T-cell (primary cell): ENCODE measurements at regions not wholly inside any gene's neighbourhood (a gene's known extent, or its start where the extent isn't known, plus 50 kb on each side); places are given as distances from the start of the nearest gene placed in this dataset.

ENCODE experiments used
- ATAC-seq, 4 experiments: fragments of 200-7000 bp in 3 of 4; fragments of 150-1000 bp in 1 of 4; cut with Tn5 transposase; replicated peaks in 1 of 4; 1 replicate in 3 of 4; 2 replicates in 1 of 4; pipeline ENCODE4 v1.10.0; 2021; ENCODE audit warnings: moderate library complexity in 3 of 4, mild to moderate bottlenecking in 2 of 4, moderate number of reproducible peaks in 1 of 4
- CTCF ChIA-PET, 2 donors: fragments of 300-600 bp; sonication (Branson Sonifier 250); formaldehyde crosslinking; loops; one replicate each; lab custom pipeline; 2022; ENCODE audit warnings: antibody characterized with exemption in 2 of 2; lab: Charles Lee
- POLR2A ChIA-PET, 2 donors: fragments of 300-600 bp; sonication (Branson Sonifier 250); formaldehyde crosslinking; loops; one replicate each; lab custom pipeline; 2022; ENCODE audit warnings: antibody characterized with exemption in 2 of 2; lab: Charles Lee
- DNase-seq, 35 experiments: peaks; one replicate each; pipeline versions ENCODE4 v3.0.0 to v3.0.0-alpha.2; 2013 to 2023
- H3K27ac ChIP-seq: one replicate; pipeline ENCODE4 v1.5.1; 2013; ENCODE audit warnings: low read length
- H3K27me3 ChIP-seq, 2 experiments: replicated peaks in 1 of 2; 1 replicate in 1 of 2; 2 replicates in 1 of 2; pipeline versions ENCODE4 v1.6.1 to v1.7.0; 2013; ENCODE audit warnings: low read length in 1 of 2, mixed read lengths in 1 of 2; ENCODE audit not compliant: control insufficient read depth in 2 of 2, insufficient read depth in 2 of 2; ENCODE audit errors: extremely low read depth in 1 of 2
- H3K36me3 ChIP-seq, 2 donors: 1 replicate in 1 of 2; 2 replicates in 1 of 2; pipeline versions ENCODE4 v1.6.1 to v1.7.0; 2013; ENCODE audit warnings: low read length in 1 of 2; ENCODE audit not compliant: control insufficient read depth in 2 of 2, insufficient read depth in 1 of 2; ENCODE audit errors: extremely low read depth in 1 of 2
- H3K4me1 ChIP-seq, 2 experiments: 1 replicate in 1 of 2; 2 replicates in 1 of 2; pipeline versions ENCODE4 v1.6.1 to v1.7.0; 2013; ENCODE audit warnings: low read length in 2 of 2, mixed read lengths in 1 of 2; ENCODE audit not compliant: insufficient read depth in 2 of 2, control insufficient read depth in 1 of 2; ENCODE audit errors: extremely low read depth in 1 of 2
- H3K4me3 ChIP-seq, 2 donors: 1 replicate in 1 of 2; 2 replicates in 1 of 2; pipeline versions ENCODE4 v1.5.1 to v1.7.0; 2013; ENCODE audit warnings: mild to moderate bottlenecking in 2 of 2, low read length in 1 of 2, moderate library complexity in 1 of 2; ENCODE audit not compliant: control insufficient read depth in 1 of 2; ENCODE audit errors: extremely low read depth in 1 of 2
- H3K9me3 ChIP-seq: 2 replicates; pipeline ENCODE4 v1.7.0; 2013
- H3K27ac Mint-ChIP-seq, 2 donors: one replicate each; pipeline ENCODE4 v1.8.0; 2020 to 2021; ENCODE audit warnings: mild to moderate bottlenecking in 2 of 2, mixed read lengths in 2 of 2
- H3K27me3 Mint-ChIP-seq, 2 donors: one replicate each; pipeline ENCODE4 v1.8.0; 2021 to 2022; ENCODE audit warnings: mixed read lengths in 2 of 2
- H3K36me3 Mint-ChIP-seq: one replicate; pipeline ENCODE4 v1.8.0; 2021; ENCODE audit warnings: mixed read lengths
- H3K4me1 Mint-ChIP-seq, 3 donors: one replicate each; pipeline ENCODE4 v1.8.0; 2020 to 2022; ENCODE audit warnings: mixed read lengths in 3 of 3, mild to moderate bottlenecking in 1 of 3
- H3K4me3 Mint-ChIP-seq, 3 donors: one replicate each; pipeline ENCODE4 v1.8.0; 2020 to 2022; ENCODE audit warnings: mild to moderate bottlenecking in 3 of 3, mixed read lengths in 3 of 3, moderate library complexity in 3 of 3
- H3K9me3 Mint-ChIP-seq, 3 donors: one replicate each; pipeline ENCODE4 v1.8.0; 2020 to 2022; ENCODE audit warnings: mixed read lengths in 3 of 3
- WGBS: methylation state at CpG from one replicate; pipeline ENCODE4 v1.1.5; 2013; ENCODE audit warnings: missing lambda C conversion rate; ENCODE audit not compliant: insufficient coverage; 5-methylcytosine and 5-hydroxymethylcytosine counted together

- POLR2A ChIA-PET = no interaction called here
- WGBS = 86% methylated on average over 2 of the region's 8 CpGs
- Mint-ChIP-seq H3K4me1 (peaks cover 0 to 6% (median 1%) of the 10 kb centered on the region in 3 donors), H3K36me3 (no peaks in the 10 kb centered on the region), H3K27me3 (peaks cover 17 to 39% of the 10 kb centered on the region in 2 donors), H3K4me3 (no peak overlapping the region), H3K9me3 (no peaks in the 10 kb centered on the region), H3K27ac (no peak overlapping the region)
- peaks cover 0 to 12% of the 10 kb centered on the region in 2 experiments for H3K4me1 ChIP-seq
- peaks cover 2 to 51% of the 10 kb centered on the region in 2 experiments for H3K27me3 ChIP-seq
- CTCF ChIA-PET = interaction anchor here in 1 of 2 donors (0.6 kb wide), 1 partner anchor 12 kb away, joined by 3 read pairs; no protein-coding TSS in a partner anchor
- no peak for DNase-seq
- no peaks in the 10 kb centered on the region for H3K9me3 ChIP-seq
- no peak for ATAC-seq
- no peak overlapping the region for H3K27ac ChIP-seq
- no peaks in the 10 kb centered on the region for H3K36me3 ChIP-seq
- no peak overlapping the region for H3K4me3 ChIP-seq
These were observed 119.7 kb upstream of the CIBAR2 start for GRCh38 chr16:85231959-85232358.

- Mint-ChIP-seq H3K4me1 (peaks cover 0 to 6% (median 1%) of the 10 kb centered on the region in 3 donors), H3K36me3 (no peaks in the 10 kb centered on the region), H3K9me3 (no peaks in the 10 kb centered on the region), H3K4me3 (no peak overlapping the region), H3K27me3 (peaks cover 20 to 44% of the 10 kb centered on the region in 2 donors), H3K27ac (no peak overlapping the region)
- Histone ChIP-seq H3K4me1 (peaks cover 0 to 12% of the 10 kb centered on the region in 2 experiments), H3K27me3 (peaks cover 2 to 53% of the 10 kb centered on the region in 2 experiments), H3K9me3 (no peaks in the 10 kb centered on the region), H3K27ac (no peak overlapping the region), H3K36me3 (no peaks in the 10 kb centered on the region), H3K4me3 (no peak overlapping the region)
- 65% methylated on average over 8 of the region's 13 CpGs for WGBS
- ChIA-PET POLR2A (no interaction called here), CTCF (no interaction called here)
- DNase-seq (no peak), ATAC-seq (no peak)
These were observed 120.3 kb upstream of the CIBAR2 start for GRCh38 chr16:85232369-85233142.

DNA sequence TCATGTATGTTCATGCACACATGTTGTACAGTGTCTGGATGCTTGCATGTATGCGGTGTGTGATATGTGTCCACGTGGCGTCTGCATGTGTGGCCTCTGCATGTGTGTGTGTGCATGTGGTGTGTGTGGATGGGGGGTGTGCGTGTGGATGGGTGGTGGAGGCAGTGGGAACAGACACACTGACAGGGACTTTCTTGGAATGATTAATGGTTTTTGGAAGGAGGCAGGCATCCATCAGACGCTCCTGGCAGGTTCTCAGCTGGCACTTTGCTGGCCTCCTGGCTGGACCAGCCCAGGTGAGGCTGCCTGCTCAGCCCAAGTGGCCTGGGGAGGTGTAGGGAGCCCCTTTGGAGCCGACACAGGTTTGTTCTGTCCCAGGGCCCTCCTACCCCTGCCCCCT, 121.2 kb upstream of the CIBAR2 start:
- Histone ChIP-seq H3K36me3 (no peaks in the 10 kb centered on the region), H3K4me1 (peaks cover 0 to 12% of the 10 kb centered on the region in 2 experiments), H3K9me3 (no peaks in the 10 kb centered on the region), H3K27ac (no peak overlapping the region), H3K4me3 (no peak overlapping the region), H3K27me3 (peaks cover 2 to 58% of the 10 kb centered on the region in 2 experiments)
- ATAC-seq (no peak), DNase-seq (no peak)
- Mint-ChIP-seq H3K27me3 (peaks cover 18 to 46% of the 10 kb centered on the region in 2 donors), H3K4me3 (no peak overlapping the region), H3K27ac (no peak overlapping the region), H3K4me1 (peaks cover 0 to 6% (median 1%) of the 10 kb centered on the region in 3 donors), H3K36me3 (no peaks in the 10 kb centered on the region), H3K9me3 (no peaks in the 10 kb centered on the region)
- ChIA-PET CTCF (no interaction called here), POLR2A (no interaction called here)
- 84% methylated on average over 5 of the region's 6 CpGs for WGBS

GRCh38 chr16:85234310-85235204, 122.3 kb upstream of the CIBAR2 start:
- Mint-ChIP-seq H3K27me3 (peaks cover 22 to 47% of the 10 kb centered on the region in 2 donors), H3K27ac (no peak overlapping the region), H3K4me3 (peak overlapping the region in 1 of 3 donors; percentile 50), H3K9me3 (no peaks in the 10 kb centered on the region), H3K4me1 (peaks cover 0 to 6% (median 1%) of the 10 kb centered on the region in 3 donors), H3K36me3 (no peaks in the 10 kb centered on the region)
- 68% methylated on average over 29 of the region's 36 CpGs for WGBS
- DNase-seq (no peak), ATAC-seq (no peak)
- Histone ChIP-seq H3K4me3 (no peak overlapping the region), H3K4me1 (peaks cover 0 to 12% of the 10 kb centered on the region in 2 experiments), H3K27me3 (peaks cover 2 to 66% of the 10 kb centered on the region in 2 experiments), H3K36me3 (no peaks in the 10 kb centered on the region), H3K9me3 (no peaks in the 10 kb centered on the region), H3K27ac (no peak overlapping the region)
- ChIA-PET CTCF (no interaction called here), POLR2A (interaction anchor here in 1 of 2 donors (0.5 kb wide), 1 partner anchor 42 kb away, joined by 3 read pairs; no protein-coding TSS in a partner anchor)

DNA sequence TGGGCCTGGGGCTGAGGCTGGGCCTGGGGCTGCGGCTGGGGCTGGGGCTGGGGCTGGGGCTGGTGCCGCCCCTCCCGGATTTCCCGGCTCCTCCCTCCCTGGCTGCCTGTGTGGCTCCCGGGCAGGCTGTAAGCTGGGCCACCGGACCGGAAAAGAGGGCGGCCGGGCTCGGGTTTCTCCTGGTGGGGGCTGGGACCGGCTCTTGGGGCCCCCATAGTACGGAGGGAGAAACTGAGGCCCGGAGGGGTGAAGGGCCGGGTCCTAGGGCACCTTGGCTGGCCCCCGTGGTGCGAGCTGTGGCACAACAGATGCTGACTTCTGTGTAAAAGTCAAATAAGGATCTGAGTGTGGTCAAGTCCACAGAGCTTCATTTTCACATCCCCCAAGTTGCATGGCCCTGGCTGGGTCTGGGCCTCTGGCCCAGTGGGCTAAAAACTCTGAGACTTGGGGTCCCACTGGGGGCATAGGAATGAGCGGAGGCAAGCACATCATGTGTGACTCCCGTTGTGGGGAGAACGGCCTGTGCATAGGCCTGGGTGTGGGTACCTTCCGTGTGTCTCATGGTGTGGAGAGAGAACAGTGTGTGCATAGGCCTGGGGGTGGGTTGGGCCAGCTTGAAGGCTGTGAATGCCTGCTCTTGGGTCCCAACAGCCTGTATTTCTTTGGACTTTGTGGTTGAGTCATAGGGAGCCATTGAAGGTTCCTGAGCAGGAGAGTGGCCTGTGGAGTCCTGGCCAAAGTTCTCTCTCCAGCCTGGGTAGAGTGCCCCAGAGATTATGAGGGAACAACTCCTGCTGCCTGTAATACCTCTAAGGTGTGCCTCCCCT, 123.9 kb upstream of the CIBAR2 start:
- ATAC-seq (peak in 2 of 4 experiments; percentile 28 to 31), DNase-seq (no peak)
- Histone ChIP-seq H3K27ac (no peak overlapping the region), H3K9me3 (no peaks in the 10 kb centered on the region), H3K27me3 (peaks cover 2 to 79% of the 10 kb centered on the region in 2 experiments), H3K4me1 (peaks cover 0 to 16% of the 10 kb centered on the region in 2 experiments), H3K36me3 (no peaks in the 10 kb centered on the region), H3K4me3 (peak overlapping the region in 1 of 2 donors; percentile 51)
- Mint-ChIP-seq H3K27me3 (peaks cover 27 to 51% of the 10 kb centered on the region in 2 donors), H3K9me3 (no peaks in the 10 kb centered on the region), H3K4me3 (peak overlapping the region in 1 of 3 donors; percentile 35), H3K4me1 (peaks cover 0 to 6% (median 1%) of the 10 kb centered on the region in 3 donors), H3K36me3 (no peaks in the 10 kb centered on the region), H3K27ac (no peak overlapping the region)
- ChIA-PET CTCF (interaction anchor here in 1 of 2 donors (0.7 kb wide), 1 partner anchor 38 kb away, joined by 3 read pairs; no protein-coding TSS in a partner anchor), POLR2A (no interaction called here)
- 32% methylated on average over 13 of the region's 20 CpGs for WGBS
